ENCODE measurements at regions not wholly inside any gene's neighbourhood (a gene's known extent, or its start where the extent isn't known, plus 50 kb on each side); places are given as distances from the start of the nearest gene placed in this dataset.

GRCh38 chr2:7925506-7925905 is 756.4 kb upstream of the ID2 start:
- no peak for TF ChIP-seq CTCF (IDR thresholded peaks at IDR 0.05)
- DNase-seq = no peak
- Mint-ChIP-seq H3K4me3 (no peak overlapping the region), H3K27me3 (ENCODE audit: insufficient read depth) (no peaks in the 10 kb centered on the region), H3K4me1 (ENCODE audit: low read depth) (no peaks in the 10 kb centered on the region; the same call in 1 of the 2 replicates), H3K36me3 (ENCODE audit: low read depth) (no peaks in the 10 kb centered on the region), H3K27ac (no peak overlapping the region), H3K9me3 (no peaks in the 10 kb centered on the region)

- Mint-ChIP-seq H3K4me1 (ENCODE audit: low read depth) (no peaks in the 10 kb centered on the region; the same call in 1 of the 2 replicates), H3K27me3 (ENCODE audit: insufficient read depth) (peaks cover 1% of the 10 kb centered on the region; the same call in 1 of the 2 replicates), H3K9me3 (no peaks in the 10 kb centered on the region), H3K36me3 (ENCODE audit: low read depth) (no peaks in the 10 kb centered on the region), H3K4me3 (no peak overlapping the region), H3K27ac (no peak overlapping the region)
- TF ChIP-seq CTCF (IDR thresholded peaks at IDR 0.05) = no peak
- peak; percentile 13 for DNase-seq
Measured at GRCh38 chr2:7927691-7928090, 754.2 kb upstream of the ID2 start.

DNA sequence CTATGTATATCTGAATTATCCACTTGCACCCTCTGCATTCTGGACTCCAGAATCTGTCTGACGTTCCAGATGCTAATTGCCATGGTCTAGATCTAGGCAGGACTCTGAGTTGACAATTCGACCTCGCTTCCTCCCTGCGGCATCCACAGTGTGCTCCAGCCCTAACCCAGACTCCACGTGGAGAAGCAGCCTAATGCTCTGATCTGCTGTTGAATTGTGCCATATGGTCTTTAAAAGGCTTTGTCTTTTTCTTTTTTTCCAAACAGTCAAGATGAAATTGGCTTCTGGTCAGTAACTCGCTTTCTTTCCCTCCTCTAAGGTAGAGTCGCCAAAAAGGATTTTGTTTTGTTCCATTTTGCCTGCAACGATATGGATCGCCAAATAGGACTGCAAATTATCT is 752.6 kb upstream of the ID2 start:
- Mint-ChIP-seq H3K4me3 (no peak overlapping the region), H3K27me3 (ENCODE audit: insufficient read depth) (peaks cover 1% of the 10 kb centered on the region; the same call in 1 of the 2 replicates), H3K27ac (no peak overlapping the region), H3K9me3 (no peaks in the 10 kb centered on the region), H3K4me1 (ENCODE audit: low read depth) (no peaks in the 10 kb centered on the region; the same call in 1 of the 2 replicates), H3K36me3 (ENCODE audit: low read depth) (no peaks in the 10 kb centered on the region)
- TF ChIP-seq CTCF (IDR thresholded peaks at IDR 0.05) = no peak
- no peak for DNase-seq

DNA sequence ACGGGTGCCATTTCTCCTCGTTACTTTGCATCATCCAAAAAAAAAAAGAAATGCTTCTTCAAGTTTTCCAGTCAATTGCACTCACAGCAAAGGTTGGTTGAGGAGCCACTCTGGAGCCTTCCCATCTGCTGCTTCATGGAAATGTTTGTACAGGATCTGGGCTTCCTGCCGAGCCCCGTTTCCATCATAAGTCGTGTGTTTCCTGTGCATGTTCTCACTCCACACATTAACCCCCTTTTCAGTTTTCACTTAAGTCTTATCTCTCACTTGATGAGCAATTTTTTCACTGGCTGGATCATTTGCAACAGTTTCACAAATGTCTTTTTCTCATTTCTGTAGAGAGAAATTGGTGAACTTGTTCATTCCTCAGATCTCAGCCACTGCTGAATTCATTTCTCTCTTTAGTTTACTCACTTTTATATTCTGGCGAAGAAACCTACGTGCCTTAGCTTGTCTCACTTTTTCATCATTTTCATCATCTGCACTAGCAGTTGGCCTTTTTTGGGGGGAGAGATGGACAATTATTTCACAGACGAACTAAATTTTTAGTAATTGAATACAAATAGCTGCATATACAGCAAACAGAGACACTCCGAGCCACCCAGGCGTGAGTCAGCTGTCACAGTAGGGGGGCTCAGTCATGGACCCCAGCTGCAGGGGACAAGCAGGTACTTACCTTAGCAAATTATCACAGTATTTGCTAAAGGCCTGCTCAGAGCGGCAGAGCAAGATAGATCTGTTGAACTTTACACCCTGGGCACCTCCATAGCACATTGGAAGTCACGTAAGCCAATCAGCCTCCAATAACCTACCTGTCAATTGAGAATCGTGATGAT is 750.8 kb upstream of the ID2 start:
- no peaks in the 10 kb centered on the region; the same call in 1 of the 2 replicates for H3K4me1 Mint-ChIP-seq (ENCODE audit: low read depth)
- no peak for TF ChIP-seq CTCF (IDR thresholded peaks at IDR 0.05)
- H3K4me3 Mint-ChIP-seq = no peak overlapping the region
- H3K27me3 Mint-ChIP-seq (ENCODE audit: insufficient read depth) = peaks cover 1% of the 10 kb centered on the region
- H3K9me3 Mint-ChIP-seq = no peaks in the 10 kb centered on the region
- no peak for DNase-seq
- no peaks in the 10 kb centered on the region for H3K36me3 Mint-ChIP-seq (ENCODE audit: low read depth)
- no peak overlapping the region for H3K27ac Mint-ChIP-seq

GRCh38 chr2:7931808-7932207 is 750.0 kb upstream of the ID2 start:
- Mint-ChIP-seq H3K9me3 (no peaks in the 10 kb centered on the region), H3K27me3 (ENCODE audit: insufficient read depth) (peaks cover 1% of the 10 kb centered on the region), H3K27ac (no peak overlapping the region), H3K36me3 (ENCODE audit: low read depth) (no peaks in the 10 kb centered on the region), H3K4me1 (ENCODE audit: low read depth) (no peaks in the 10 kb centered on the region; the same call in 1 of the 2 replicates), H3K4me3 (no peak overlapping the region)
- DNase-seq = no peak
- TF ChIP-seq CTCF (IDR thresholded peaks at IDR 0.05) = no peak

Measured in HFFc6 (cell line).